ENCODE measurements at regions not wholly inside any gene's neighbourhood (a gene's known extent, or its start where the extent isn't known, plus 50 kb on each side); places are given as distances from the start of the nearest gene placed in this dataset.

DNA sequence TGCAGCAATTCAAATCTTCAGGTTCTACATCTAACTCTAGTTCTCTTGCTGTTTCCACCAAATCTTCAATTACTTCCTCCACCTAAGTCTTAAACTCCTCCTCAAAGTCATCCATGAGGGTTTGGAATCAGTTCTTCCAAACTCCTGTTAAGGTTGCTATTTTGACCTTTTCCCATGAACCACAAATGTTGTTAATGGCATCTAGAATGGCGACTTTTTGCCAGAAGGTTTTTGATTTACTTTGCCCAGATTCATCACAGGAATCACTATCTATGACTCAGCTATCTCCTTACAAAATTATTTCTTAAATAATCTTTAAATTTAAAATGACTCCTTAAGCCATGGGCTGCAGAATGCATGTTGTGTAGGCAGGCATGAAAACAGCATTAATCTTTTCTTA, 368.9 kb upstream of the TNP1 start:
- POLR2A ChIA-PET = no interaction called here
- CTCF ChIA-PET = interaction anchor here (1.5 to 2.0 kb wide), 3 partner anchors 14 to 63 kb away, joined by 3 to 5 read pairs (median 5); no protein-coding TSS in a partner anchor
- no peak for DNase-seq (ENCODE audit: extremely low spot score)
- TF ChIP-seq, protein P1, sequence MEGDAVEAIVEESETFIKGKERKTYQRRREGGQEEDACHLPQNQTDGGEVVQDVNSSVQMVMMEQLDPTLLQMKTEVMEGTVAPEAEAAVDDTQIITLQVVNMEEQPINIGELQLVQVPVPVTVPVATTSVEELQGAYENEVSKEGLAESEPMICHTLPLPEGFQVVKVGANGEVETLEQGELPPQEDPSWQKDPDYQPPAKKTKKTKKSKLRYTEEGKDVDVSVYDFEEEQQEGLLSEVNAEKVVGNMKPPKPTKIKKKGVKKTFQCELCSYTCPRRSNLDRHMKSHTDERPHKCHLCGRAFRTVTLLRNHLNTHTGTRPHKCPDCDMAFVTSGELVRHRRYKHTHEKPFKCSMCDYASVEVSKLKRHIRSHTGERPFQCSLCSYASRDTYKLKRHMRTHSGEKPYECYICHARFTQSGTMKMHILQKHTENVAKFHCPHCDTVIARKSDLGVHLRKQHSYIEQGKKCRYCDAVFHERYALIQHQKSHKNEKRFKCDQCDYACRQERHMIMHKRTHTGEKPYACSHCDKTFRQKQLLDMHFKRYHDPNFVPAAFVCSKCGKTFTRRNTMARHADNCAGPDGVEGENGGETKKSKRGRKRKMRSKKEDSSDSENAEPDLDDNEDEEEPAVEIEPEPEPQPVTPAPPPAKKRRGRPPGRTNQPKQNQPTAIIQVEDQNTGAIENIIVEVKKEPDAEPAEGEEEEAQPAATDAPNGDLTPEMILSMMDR (IDR thresholded peaks at IDR 0.05; ENCODE audit: control extremely low read depth, extremely low read depth, low read depth, missing control alignments) = no peak

DNA sequence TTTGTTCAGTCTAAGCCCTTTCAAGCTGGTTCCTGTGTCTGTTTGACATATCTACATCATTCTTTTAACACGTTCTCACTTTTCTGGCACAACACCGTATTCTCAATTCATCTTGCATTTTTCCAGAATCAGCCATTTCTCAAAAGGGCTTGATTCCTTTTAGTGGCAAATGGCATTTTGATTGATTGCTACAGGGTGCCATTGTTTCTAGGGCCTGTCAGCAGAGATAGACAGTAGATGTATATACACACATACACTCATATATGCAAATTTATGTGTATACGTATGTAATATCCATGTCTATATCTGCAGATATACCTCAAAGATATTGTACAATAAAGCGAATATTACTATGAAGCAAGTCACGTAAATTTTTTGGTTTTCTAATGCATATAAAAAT, 367.9 kb upstream of the TNP1 start:
- DNase-seq (ENCODE audit: extremely low spot score) = no peak
- ChIA-PET CTCF (no interaction called here), POLR2A (no interaction called here)
- TF ChIP-seq, protein P1 (IDR thresholded peaks at IDR 0.05; ENCODE audit: control extremely low read depth, extremely low read depth, low read depth, missing control alignments) = no peak

GRCh38 chr2:217225596-217225995, 365.7 kb upstream of the TNP1 start:
- no peak for DNase-seq (ENCODE audit: extremely low spot score)
- ChIA-PET POLR2A (no interaction called here), CTCF (interaction anchor here (1.1 kb wide), 1 partner anchor 11 kb away, joined by 3 read pairs; no protein-coding TSS in a partner anchor)
- TF ChIP-seq, protein P1 (IDR thresholded peaks at IDR 0.05; ENCODE audit: control extremely low read depth, extremely low read depth, low read depth, missing control alignments) = no peak

DNA sequence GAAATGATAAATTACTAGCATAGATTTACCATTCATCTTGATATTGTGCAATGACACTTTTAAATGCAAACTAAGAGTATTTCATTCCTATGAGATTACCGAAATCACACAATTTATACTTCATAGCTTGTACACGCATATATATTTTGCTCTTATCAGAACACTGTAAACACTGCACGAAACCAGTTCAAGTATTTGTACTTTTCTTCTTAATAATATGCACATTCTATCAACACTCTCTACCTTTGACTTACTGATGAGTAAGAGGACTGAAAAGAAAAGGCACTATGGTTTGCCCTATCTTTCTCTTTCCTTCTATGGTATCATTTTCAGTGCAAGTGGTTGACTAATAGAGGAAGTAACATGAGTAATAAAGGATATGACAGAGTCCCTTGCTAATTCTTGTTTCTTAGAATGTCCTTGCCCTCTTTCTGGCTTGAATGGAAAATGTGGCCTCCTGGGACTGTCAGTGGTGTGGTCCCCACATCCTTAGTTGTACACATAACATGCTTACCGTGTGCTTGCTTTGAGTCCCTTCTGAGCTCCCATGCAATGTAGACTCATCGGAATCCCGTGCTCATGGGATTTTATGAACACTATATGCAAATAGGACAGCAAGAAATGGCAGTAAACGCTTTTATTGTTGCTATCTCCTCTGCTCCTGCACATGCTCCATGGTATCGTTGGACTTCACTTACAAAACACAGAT, 363.5 kb upstream of the TNP1 start:
- POLR2A ChIA-PET = no interaction called here
- DNase-seq (ENCODE audit: extremely low spot score) = peak; percentile 62
- TF ChIP-seq, protein P1 (IDR thresholded peaks at IDR 0.05; ENCODE audit: control extremely low read depth, extremely low read depth, low read depth, missing control alignments) = no peak
- CTCF ChIA-PET = interaction anchor here (1.9 to 4.1 kb wide), 2 partner anchors 13 to 57 kb away, joined by 8 to 14 read pairs; no protein-coding TSS in a partner anchor

DNA sequence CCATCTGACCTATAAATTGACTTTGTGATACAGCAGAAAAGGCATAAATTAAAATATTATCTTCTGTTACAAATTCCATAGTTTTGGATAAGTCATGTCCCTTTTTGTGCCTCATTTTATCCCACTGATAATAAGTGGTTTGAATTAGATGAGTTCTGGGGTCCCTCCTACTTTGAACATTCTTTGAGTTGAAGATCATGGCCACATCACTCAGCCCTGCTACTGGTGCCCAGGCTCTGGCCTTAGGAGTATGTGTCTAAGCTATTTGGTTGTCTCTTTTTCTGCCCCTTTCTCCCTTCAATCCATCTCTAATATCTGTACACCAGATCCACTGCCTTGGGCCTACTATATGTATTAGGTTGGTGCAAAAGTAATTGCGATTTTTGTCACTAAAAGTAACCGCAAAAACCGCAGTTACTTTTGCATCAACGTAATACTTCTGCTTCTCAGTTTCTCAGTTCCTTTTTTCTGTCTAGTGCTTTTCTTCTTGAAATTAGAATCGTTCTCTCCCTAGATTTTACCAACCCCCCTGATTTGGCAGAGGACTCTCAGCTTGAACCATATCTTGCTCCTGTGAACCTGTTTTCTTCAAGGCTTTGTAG, 362.5 kb upstream of the TNP1 start:
- TF ChIP-seq, protein P1 (IDR thresholded peaks at IDR 0.05; ENCODE audit: control extremely low read depth, extremely low read depth, low read depth, missing control alignments) = no peak
- peak; percentile 30 for DNase-seq (ENCODE audit: extremely low spot score)
- ChIA-PET CTCF (interaction anchor here (1.4 to 4.1 kb wide), 2 partner anchors 9 to 56 kb away, joined by 3 to 14 read pairs; no protein-coding TSS in a partner anchor), POLR2A (no interaction called here)

DNA sequence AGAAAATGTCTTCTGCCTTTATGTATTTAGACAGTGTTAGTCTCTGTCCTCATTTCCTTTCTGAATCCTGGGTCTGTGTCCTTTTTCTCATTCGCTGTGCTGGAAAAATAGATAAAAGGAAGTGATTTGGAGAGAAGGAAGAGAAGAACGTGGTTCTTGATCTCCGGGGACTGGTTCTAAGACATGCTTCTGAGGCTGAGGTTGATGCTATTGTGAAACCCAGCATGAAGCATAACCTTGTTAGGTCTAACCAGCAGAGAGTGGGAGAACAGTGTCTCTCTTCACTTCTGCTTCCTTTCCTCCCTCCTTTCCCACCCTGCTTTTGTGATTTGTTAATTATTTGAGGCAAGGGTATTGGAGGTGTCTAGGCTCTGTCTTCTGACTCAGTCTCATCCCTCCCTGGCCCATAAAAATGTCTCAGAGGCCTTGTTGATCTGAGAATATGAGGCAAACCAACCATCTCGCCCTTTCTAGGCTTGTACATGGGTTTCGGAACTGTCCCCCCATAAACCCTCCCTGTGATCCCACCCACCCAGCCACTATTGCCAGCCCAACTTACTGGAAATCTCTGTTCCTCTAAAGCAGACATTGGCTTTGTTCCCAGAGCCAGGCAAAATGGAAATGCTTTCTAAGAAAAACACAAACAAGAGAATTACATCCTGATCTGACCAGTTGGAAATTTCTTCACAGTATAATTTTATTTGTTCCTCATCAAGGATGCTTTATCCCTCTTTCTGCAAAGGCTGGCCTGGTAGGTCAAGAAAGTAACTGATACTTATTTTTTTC, 360.6 kb upstream of the TNP1 start:
- TF ChIP-seq, protein P1 (IDR thresholded peaks at IDR 0.05; ENCODE audit: control extremely low read depth, extremely low read depth, low read depth, missing control alignments) = no peak
- no peak for DNase-seq (ENCODE audit: extremely low spot score)
- POLR2A ChIA-PET = no interaction called here
- CTCF ChIA-PET = interaction anchor here (1.3 to 4.1 kb wide), 4 partner anchors 13 to 54 kb away, joined by 3 to 14 read pairs (median 5); no protein-coding TSS in a partner anchor

All from GM10248 (cell line).